ENCODE measurements at regions not wholly inside any gene's neighbourhood (a gene's known extent, or its start where the extent isn't known, plus 50 kb on each side); places are given as distances from the start of the nearest gene placed in this dataset.

- DNase-seq (ENCODE audit: low spot score): no peak
- TF ChIP-seq CTCF (IDR thresholded peaks at IDR 0.05; ENCODE audit: extremely low read depth, missing control alignments): no peak
Observed at GRCh38 chr6:1116149-1116548, 195.7 kb upstream of the FOXQ1 start.

GRCh38 chr6:1113916-1114540, 197.9 kb upstream of the FOXQ1 start:
- DNase-seq (ENCODE audit: low spot score): no peak
- TF ChIP-seq CTCF (IDR thresholded peaks at IDR 0.05; ENCODE audit: extremely low read depth, missing control alignments): no peak

- no peak for DNase-seq (ENCODE audit: low spot score)
- TF ChIP-seq CTCF (IDR thresholded peaks at IDR 0.05; ENCODE audit: extremely low read depth, missing control alignments): no peak
Observed at GRCh38 chr6:1111361-1111760, 200.5 kb upstream of the FOXQ1 start.

- DNase-seq (ENCODE audit: low spot score): no peak
- no peak for TF ChIP-seq CTCF (IDR thresholded peaks at IDR 0.05; ENCODE audit: extremely low read depth, missing control alignments)
Observed at GRCh38 chr6:1110941-1111349, 201.0 kb upstream of the FOXQ1 start.

- DNase-seq (ENCODE audit: low spot score): no peak
Observed at GRCh38 chr6:1110164-1110563, 201.7 kb upstream of the FOXQ1 start.

GRCh38 chr6:1109134-1109533, 202.8 kb upstream of the FOXQ1 start:
- no peak for DNase-seq (ENCODE audit: low spot score)
- TF ChIP-seq CTCF (IDR thresholded peaks at IDR 0.05; ENCODE audit: extremely low read depth, missing control alignments): no peak

More at GRCh38 chr6:1110164-1110563, 201.7 kb upstream of the FOXQ1 start:
- no peak for TF ChIP-seq CTCF (IDR thresholded peaks at IDR 0.05; ENCODE audit: extremely low read depth, missing control alignments)

GRCh38 chr6:1108198-1108597, 203.7 kb upstream of the FOXQ1 start:
- no peak for DNase-seq (ENCODE audit: low spot score)
- no peak for TF ChIP-seq CTCF (IDR thresholded peaks at IDR 0.05; ENCODE audit: extremely low read depth, missing control alignments)

Measured in GM20000 (cell line).